Kidney epithelial cell (primary cell): ENCODE measurements at regions not wholly inside any gene's neighbourhood (a gene's known extent, or its start where the extent isn't known, plus 50 kb on each side); places are given as distances from the start of the nearest gene placed in this dataset.
"Not testable (repeated sequence)": the region's sequence is repeated elsewhere in the genome, so short reads cannot be mapped to it uniquely, and the experiment has no call there.

Experiments used
- DNase-seq: peaks from one replicate; pipeline ENCODE4 v3.0.0-alpha.2; 2010; ENCODE audit warnings: low read depth
- H3K27me3 ChIP-seq: 2 replicates; pipeline ENCODE4 v1.6.0; 2011; ENCODE audit warnings: low read length; ENCODE audit not compliant: control insufficient read depth, insufficient read depth
- H3K36me3 ChIP-seq: 2 replicates; pipeline ENCODE4 v1.5.1; 2011; ENCODE audit warnings: low read length; ENCODE audit not compliant: control insufficient read depth, insufficient read depth
- H3K4me3 ChIP-seq: 2 replicates; pipeline ENCODE4 v1.5.1; 2011; ENCODE audit warnings: low read depth, mild to moderate bottlenecking, control low read depth, low read length
- TF ChIP-seq, protein P1 (sequence below): IDR thresholded peaks from 2 replicates; pipeline ENCODE4 v1.5.1; 2011; ENCODE audit warnings: mild to moderate bottlenecking, moderate library complexity, low read length, control low read depth, inconsistent platforms; ENCODE audit not compliant: insufficient read depth, poor library complexity, severe bottlenecking

DNA sequence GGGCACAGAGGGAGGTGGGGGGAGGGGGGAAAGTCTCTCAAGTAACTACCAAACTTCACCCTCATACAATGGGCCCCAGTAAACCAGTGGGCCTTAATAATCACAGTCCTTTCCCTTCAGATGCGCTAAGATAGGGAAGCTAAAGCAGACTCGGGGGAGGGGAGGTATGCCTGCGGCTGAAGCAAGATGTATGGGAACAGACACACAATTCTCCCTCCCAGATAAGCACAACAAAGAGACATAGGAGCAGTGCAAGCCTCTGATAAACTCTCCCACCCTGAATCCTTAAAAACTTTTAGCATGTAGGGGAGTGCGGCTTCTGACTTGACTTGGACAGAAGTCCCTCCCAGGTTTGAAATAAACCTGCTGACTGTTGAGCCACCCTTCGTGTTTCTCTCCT is 54.7 kb downstream of the PROP1 start:
- DNase-seq, H3K36me3 ChIP-seq, H3K27me3 ChIP-seq, H3K4me3 ChIP-seq: not testable (repeated sequence)

DNA sequence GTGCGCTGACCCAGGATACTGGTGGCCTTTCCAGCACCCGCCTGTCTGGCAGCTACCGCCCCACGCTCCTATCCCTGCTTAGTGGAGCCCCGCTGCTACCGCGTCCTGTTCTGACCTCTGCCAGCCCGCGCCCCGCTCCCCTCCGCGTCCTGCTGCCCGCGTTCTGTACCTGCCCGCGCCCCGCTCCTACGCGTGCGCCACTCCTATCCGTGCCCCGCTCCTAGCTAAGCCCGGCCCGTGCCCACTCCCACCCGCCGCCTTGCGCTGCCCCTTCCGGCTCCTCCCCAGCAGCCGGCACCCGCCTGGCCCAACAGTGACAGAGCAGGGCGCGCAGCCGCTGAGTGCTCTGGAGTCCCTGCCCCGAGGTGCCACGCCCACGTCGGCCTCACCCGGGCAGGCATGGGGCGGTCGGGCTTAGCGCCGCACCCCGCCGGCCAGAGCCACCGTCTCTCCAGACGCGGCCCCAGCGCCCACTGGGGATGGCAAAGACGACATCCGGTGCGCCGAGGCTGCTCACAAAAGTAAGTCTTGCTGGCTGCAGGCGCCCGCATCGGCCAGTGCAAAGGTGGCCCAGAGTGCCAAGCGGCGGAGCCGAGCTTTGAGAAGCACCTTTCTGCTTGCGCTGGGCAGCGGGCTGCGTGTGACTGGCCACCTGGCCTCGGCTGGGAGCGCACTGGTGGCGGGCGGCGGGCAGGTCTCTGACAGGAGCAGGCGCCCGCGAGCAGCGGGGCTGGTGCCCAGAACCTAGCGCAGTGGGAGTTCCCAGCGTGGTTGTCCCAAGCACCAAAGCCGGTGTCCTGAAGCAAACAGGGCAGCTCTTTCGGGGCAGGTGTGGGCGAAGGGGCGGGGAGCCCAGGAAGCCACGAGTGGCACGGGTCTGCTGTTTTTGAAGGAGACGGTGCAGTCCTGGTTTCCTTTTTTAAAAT is 56.5 kb downstream of the PROP1 start:
- peak overlapping the region; percentile 35 for H3K4me3 ChIP-seq
- H3K36me3 ChIP-seq, DNase-seq, H3K27me3 ChIP-seq: not testable (repeated sequence)

DNA sequence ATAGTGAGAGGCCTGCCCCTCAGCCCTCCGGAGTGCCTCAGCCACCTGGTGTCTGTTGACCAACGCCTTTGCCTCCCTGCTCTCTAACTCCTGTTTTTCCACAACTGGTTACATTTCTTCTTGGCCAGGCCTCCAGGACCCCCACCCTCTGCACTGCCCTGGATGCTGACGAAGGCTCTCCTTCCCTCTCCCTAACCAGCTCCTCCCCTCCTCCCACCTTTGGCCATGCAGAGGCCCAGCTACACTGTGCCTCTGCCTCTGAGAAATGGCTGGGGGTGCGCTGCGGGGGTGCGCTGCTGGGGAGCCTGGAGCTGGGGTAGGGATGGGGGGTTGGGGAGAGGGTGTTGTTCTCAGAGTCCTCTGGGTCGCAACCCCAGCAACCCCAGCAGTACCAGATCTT is 57.3 kb downstream of the PROP1 start:
- H3K27me3 ChIP-seq, H3K4me3 ChIP-seq, H3K36me3 ChIP-seq, DNase-seq: not testable (repeated sequence)

DNA sequence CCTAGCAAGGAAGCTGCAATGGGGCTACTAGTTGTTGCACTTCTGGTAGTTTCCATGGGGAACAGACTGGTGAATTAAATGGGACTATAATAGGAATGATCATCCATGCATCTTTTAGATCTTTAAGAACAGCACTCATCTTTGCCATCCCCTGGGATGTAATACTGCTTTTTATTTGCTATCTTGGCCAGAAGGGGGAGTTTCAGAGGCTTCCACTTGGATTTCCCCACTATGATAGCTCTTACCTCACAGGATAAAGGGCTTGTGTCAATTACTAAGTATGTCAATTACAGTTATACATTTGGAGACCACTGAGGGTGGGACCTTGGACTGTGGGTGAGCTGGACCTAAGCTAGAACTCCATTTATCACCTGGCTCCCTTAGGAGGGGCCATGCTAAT is 61.8 kb downstream of the PROP1 start:
- DNase-seq, H3K4me3 ChIP-seq: not testable (repeated sequence)
- TF ChIP-seq, protein P1, sequence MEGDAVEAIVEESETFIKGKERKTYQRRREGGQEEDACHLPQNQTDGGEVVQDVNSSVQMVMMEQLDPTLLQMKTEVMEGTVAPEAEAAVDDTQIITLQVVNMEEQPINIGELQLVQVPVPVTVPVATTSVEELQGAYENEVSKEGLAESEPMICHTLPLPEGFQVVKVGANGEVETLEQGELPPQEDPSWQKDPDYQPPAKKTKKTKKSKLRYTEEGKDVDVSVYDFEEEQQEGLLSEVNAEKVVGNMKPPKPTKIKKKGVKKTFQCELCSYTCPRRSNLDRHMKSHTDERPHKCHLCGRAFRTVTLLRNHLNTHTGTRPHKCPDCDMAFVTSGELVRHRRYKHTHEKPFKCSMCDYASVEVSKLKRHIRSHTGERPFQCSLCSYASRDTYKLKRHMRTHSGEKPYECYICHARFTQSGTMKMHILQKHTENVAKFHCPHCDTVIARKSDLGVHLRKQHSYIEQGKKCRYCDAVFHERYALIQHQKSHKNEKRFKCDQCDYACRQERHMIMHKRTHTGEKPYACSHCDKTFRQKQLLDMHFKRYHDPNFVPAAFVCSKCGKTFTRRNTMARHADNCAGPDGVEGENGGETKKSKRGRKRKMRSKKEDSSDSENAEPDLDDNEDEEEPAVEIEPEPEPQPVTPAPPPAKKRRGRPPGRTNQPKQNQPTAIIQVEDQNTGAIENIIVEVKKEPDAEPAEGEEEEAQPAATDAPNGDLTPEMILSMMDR: peak; percentile 2

DNA sequence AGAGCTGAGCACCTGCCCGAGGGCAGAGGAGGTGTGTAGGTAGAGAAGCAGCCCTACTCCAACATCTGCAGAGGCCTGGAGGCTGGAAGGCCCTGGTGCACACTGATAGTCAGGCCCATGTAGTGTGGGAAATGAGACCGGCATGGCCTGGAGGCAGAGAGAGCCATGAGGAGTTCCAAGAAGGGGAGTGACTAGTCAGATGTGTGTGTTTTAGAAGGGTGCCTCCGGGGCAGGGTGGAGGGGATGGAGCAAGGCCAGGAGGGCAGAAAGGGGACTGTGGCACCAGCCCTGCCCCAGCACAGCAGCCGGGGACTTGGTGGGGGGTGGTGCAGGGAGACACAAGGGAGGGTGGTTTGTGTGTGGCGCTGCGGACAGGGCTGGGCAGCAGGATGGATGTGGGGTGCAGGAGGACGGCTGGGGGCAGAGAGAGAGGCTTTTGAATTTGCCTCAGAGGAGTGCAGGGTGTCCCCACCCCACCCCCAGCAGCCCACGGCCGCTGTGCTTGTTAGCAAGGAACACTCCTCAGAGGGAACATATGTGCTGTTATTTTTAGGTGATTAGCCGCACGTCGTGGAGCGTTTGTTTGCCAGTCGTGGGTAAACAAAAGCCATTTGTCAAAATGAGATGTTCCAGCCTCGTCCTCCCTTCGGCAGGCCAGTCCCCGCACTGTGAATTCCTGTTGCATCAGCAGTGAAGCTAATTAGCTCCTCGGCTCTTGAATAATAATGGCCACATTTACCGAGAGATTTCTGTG is 65.6 kb downstream of the PROP1 start:
- not testable (repeated sequence) for DNase-seq, H3K27me3 ChIP-seq, H3K36me3 ChIP-seq, H3K4me3 ChIP-seq

More for the DNA sequence above, 61.8 kb downstream of the PROP1 start:
- not testable (repeated sequence) for H3K27me3 ChIP-seq, H3K36me3 ChIP-seq

DNA sequence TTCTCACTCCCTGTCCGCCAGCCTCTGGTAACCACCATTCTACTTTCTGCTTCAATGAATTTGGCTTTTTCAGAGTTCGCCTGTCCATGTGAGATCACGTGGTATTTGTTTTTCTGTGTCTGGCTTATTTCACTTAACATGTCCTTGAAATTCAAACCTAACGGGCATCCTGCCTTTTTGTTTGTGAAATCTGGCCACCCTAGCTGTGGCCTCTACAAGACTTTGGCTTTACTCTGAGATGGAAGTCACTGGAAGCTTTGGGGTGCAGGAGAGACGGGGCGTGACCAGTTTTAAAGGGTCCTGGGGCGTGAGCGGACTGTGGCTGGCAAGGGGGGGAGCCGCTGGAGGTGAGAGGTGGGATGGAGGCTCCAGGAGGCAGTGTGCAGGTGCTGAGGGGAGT is 66.4 kb downstream of the PROP1 start:
- H3K4me3 ChIP-seq, H3K27me3 ChIP-seq, DNase-seq, H3K36me3 ChIP-seq: not testable (repeated sequence)

DNA sequence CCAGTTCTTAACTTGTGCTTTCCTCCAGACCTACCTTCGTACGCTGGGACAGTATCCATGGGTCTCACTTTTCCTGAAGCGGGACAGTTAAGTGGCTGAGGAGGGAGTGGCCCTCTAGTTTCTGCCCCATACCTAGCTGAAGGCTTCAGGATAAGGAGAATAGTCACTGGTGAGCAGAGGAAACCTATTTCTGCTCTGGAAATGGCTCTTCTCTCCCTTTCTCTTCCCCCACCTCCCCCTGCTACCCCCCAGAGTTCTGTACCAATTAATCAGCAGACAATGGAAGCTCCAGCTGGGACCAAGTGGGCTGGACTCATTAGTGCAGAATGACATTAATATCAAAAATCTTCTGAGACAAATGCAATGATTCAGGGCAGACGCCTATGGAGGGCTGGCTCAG is 68.5 kb downstream of the PROP1 start:
- not testable (repeated sequence) for H3K27me3 ChIP-seq, H3K4me3 ChIP-seq, H3K36me3 ChIP-seq, DNase-seq

DNA sequence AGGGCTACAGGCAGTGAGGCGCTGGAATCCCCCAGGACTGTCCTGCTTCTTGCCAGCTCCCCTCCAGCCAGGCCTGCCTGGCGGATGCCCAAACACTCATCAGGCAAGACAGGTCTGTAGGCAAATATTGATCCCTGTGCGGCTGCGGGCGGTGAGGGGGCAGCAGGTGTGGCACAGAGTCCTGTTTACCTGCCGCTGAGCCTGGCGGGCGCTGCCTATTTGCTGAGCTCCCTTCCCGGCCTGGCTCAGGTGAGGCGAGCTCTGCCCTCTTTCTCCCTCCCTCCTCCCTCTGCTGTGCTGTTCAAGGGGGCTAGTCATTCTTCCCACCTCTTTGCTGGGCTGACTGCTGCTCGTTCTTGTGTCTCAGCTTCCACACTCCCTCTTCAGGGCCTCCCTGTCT is 71.5 kb downstream of the PROP1 start:
- not testable (repeated sequence) for H3K4me3 ChIP-seq, H3K27me3 ChIP-seq, DNase-seq, H3K36me3 ChIP-seq

DNA sequence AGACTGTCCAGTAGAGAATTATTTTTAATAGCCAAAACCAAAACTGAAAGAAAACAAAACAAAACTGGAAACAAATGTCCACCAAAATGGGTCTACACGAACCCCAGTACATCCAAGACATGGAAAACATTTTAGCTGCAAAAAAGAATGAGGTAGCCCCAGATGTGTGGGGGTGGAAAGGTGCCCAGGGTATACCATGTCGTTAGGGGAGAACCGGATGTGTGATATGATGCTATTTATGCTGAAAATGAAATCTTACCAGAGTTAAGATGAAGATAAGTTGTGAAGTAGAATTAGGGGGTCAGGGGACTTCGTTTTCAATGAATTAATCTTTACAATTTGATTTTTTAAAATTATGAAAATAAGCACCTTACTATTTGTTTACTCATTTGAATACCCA is 72.2 kb downstream of the PROP1 start:
- not testable (repeated sequence) for H3K4me3 ChIP-seq, DNase-seq

DNA sequence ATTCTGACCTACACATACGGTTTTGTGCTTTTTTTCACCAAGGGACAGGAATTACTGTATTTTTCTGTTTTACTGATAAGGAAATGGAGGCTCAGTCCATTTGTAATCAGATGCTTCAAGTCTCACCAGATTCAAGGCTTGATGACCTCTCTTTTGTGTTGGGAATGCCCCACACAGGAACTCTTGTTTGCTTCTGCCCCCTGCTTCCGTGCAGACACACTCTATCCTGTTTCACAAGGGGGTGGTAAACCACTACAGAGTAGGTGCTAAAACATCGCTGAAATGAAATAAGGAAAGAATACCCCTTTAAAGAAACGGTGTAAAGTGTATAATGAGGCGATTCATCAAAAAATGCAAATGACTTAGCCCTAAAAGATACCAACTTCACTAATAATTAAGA is 72.9 kb downstream of the PROP1 start:
- H3K36me3 ChIP-seq, DNase-seq, H3K4me3 ChIP-seq, H3K27me3 ChIP-seq: not testable (repeated sequence)

More for the DNA sequence above, 72.2 kb downstream of the PROP1 start:
- not testable (repeated sequence) for H3K36me3 ChIP-seq, H3K27me3 ChIP-seq

DNA sequence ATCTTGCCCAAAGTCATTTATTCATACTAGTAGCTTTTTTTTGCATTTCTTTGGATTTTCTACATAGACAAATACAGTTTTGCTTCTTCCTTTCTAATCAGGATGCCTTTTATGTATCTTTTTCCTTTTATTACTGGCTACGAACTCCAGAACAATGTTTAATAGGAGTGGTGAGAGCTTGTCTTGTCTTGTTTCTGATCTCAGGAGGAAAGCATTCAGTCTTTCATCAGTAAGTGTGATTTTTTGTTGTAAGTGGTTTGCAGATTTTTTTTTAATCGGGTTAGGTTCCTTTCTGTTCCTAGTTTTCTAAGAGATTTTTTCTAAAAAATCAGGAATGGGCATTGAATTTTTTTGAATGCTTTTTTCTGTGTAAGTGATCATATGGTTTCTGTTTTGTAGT is 86.8 kb downstream of the PROP1 start:
- not testable (repeated sequence) for H3K27me3 ChIP-seq, DNase-seq, H3K4me3 ChIP-seq, H3K36me3 ChIP-seq

DNA sequence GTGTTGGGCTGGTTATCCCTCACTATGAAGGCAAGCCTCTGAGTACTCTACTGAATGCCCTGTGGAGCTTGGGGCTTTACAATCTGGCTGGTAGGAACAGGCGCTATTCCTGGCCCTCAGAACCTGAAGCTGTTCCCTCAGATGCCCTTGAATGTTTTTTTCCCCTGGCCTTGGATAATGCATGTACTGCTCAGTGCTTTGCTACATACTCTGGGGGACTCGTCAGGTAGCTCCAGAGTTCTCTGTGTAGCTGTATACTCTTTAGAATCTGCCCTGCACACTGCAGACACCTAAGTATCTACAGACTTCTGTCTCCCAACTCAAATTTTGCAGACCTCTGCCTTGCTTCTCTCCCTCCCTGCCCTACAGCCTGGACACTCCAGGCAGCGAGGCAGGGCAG is 93.2 kb downstream of the PROP1 start:
- DNase-seq, H3K4me3 ChIP-seq, H3K36me3 ChIP-seq, H3K27me3 ChIP-seq: not testable (repeated sequence)

DNA sequence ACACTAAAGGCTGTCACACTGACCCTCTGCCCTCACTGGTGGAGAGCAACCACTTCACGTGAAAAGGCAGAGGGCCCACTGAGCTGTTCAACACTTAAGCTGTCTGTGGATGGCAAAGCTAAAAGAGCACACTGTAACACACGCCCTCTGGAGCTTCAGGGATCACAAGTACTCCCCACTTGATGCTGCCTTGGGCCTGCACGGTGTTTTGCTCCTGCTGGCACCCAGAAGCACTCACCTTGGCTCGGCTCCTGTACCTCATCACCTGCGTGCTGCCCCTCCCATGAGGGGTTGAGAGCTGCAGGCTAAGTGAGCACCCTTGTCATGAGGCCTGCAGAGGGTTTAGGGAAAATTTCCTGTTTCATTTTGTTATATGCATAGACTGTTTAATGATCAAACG is 96.0 kb downstream of the PROP1 start:
- not testable (repeated sequence) for H3K4me3 ChIP-seq, DNase-seq, H3K27me3 ChIP-seq, H3K36me3 ChIP-seq
